ENCODE measurements at regions not wholly inside any gene's neighbourhood (a gene's known extent, or its start where the extent isn't known, plus 50 kb on each side); places are given as distances from the start of the nearest gene placed in this dataset.

DNA sequence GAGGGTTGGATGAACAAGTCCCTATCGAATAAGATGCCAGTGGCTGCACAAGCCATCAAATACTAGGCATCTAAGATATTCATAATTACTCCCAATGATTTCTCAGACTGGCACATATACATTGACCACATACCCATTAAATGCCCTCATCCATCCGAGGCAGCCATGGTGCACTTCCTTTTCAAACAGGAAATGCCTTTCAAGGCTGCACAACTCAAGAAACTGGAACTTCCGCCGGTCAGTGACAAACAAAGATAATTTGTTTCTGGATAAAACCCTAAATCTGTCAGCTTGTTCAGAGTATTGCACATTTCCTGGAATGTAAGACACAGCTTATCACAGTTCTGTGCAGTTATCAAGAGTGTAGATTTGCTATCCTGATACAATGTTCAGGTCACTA, 203.7 kb downstream of the RMST start:
- Histone ChIP-seq H3K36me3 (no peaks in the 10 kb centered on the region), H3K4me1 (no peaks in the 10 kb centered on the region), H3K27ac (no peak overlapping the region), H3K9me3 (no peaks in the 10 kb centered on the region), H3K4me3 (no peak overlapping the region), H3K27me3 (no peaks in the 10 kb centered on the region)
- no peak for TF ChIP-seq POLR2A (IDR thresholded peaks at IDR 0.05)
- ATAC-seq (no peak), DNase-seq (no peak)
- intact Hi-C loops (cut with DNase I; ENCODE audit: low total_unique reads) (no loop called here), in situ Hi-C loops (cut with MboI; ENCODE audit: low sequenced_read_pairs in 4 of 4) (no loop called here)

GRCh38 chr12:97672870-97673269, 210.3 kb downstream of the RMST start:
- no peaks in the 10 kb centered on the region for H3K9me3 ChIP-seq
- in situ Hi-C loops (cut with MboI; ENCODE audit: low sequenced_read_pairs in 4 of 4) (no loop called here), intact Hi-C loops (cut with DNase I; ENCODE audit: low total_unique reads) (no loop called here)
- ATAC-seq: no peak
- H3K27me3 ChIP-seq: no peaks in the 10 kb centered on the region
- H3K27ac ChIP-seq: no peak overlapping the region
- no peaks in the 10 kb centered on the region for H3K4me1 ChIP-seq
- TF ChIP-seq, protein P1, sequence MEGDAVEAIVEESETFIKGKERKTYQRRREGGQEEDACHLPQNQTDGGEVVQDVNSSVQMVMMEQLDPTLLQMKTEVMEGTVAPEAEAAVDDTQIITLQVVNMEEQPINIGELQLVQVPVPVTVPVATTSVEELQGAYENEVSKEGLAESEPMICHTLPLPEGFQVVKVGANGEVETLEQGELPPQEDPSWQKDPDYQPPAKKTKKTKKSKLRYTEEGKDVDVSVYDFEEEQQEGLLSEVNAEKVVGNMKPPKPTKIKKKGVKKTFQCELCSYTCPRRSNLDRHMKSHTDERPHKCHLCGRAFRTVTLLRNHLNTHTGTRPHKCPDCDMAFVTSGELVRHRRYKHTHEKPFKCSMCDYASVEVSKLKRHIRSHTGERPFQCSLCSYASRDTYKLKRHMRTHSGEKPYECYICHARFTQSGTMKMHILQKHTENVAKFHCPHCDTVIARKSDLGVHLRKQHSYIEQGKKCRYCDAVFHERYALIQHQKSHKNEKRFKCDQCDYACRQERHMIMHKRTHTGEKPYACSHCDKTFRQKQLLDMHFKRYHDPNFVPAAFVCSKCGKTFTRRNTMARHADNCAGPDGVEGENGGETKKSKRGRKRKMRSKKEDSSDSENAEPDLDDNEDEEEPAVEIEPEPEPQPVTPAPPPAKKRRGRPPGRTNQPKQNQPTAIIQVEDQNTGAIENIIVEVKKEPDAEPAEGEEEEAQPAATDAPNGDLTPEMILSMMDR (IDR thresholded peaks at IDR 0.05 in 4 of 5, conservative IDR thresholded peaks at IDR 0.05 in 1 of 5): no peak
- TF ChIP-seq POLR2A (IDR thresholded peaks at IDR 0.05): no peak
- DNase-seq: no peak
- no peak overlapping the region for H3K4me3 ChIP-seq
- no peaks in the 10 kb centered on the region for H3K36me3 ChIP-seq

- ATAC-seq (no peak), DNase-seq (no peak)
- no peak overlapping the region for H3K27ac ChIP-seq
- TF ChIP-seq POLR2A (IDR thresholded peaks at IDR 0.05): no peak
- TF ChIP-seq, protein P1 (IDR thresholded peaks at IDR 0.05 in 4 of 5, conservative IDR thresholded peaks at IDR 0.05 in 1 of 5): no peak
- no peak overlapping the region for H3K4me3 ChIP-seq
- in situ Hi-C loops (cut with MboI; ENCODE audit: low sequenced_read_pairs in 4 of 4) (no loop called here), intact Hi-C loops (cut with DNase I; ENCODE audit: low total_unique reads) (no loop called here)
- H3K36me3 ChIP-seq: no peaks in the 10 kb centered on the region
- H3K4me1 ChIP-seq: no peaks in the 10 kb centered on the region
- no peaks in the 10 kb centered on the region for H3K27me3 ChIP-seq
- H3K9me3 ChIP-seq: no peaks in the 10 kb centered on the region
These were observed 218.1 kb downstream of the RMST start for GRCh38 chr12:97680751-97681150.

GRCh38 chr12:97681612-97682504, 219.3 kb downstream of the RMST start:
- no peaks in the 10 kb centered on the region for H3K27me3 ChIP-seq
- intact Hi-C loops (cut with DNase I; ENCODE audit: low total_unique reads): no loop called here
- H3K36me3 ChIP-seq: no peaks in the 10 kb centered on the region
- TF ChIP-seq, protein P1 (IDR thresholded peaks at IDR 0.05 in 4 of 5, conservative IDR thresholded peaks at IDR 0.05 in 1 of 5): no peak
- TF ChIP-seq POLR2A (IDR thresholded peaks at IDR 0.05): no peak
- H3K4me3 ChIP-seq: no peak overlapping the region
- no peak for ATAC-seq
- no peaks in the 10 kb centered on the region for H3K9me3 ChIP-seq
- no peak for DNase-seq
- H3K4me1 ChIP-seq: no peaks in the 10 kb centered on the region
- in situ Hi-C loops (cut with MboI; ENCODE audit: low sequenced_read_pairs in 4 of 4): no loop called here
- no peak overlapping the region for H3K27ac ChIP-seq

DNA sequence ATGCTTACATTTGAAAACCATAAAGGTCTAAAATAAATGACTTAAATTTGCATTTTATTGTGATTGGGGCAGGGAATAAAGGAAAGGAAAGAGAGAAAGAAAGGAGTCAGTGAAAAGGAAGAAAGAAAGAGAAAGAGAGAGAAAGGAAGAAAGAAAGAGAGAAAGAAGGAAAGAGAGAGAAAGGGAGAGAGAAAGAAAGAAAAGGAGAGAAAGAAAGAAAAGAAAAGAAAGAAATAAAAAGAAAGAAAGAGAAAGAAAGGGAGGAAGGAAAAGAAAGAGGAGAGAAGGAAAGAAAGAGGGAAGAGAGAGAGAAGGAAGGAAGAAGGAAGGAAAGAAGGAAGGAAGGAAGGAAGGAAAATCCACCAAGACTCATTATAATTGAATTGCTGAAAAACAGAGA, 222.8 kb downstream of the RMST start:
- no peak overlapping the region for H3K4me3 ChIP-seq
- H3K9me3 ChIP-seq: no peaks in the 10 kb centered on the region
- in situ Hi-C loops (cut with MboI; ENCODE audit: low sequenced_read_pairs in 4 of 4): no loop called here
- H3K27me3 ChIP-seq: no peaks in the 10 kb centered on the region
- TF ChIP-seq POLR2A (IDR thresholded peaks at IDR 0.05): no peak
- TF ChIP-seq, protein P1 (IDR thresholded peaks at IDR 0.05 in 4 of 5, conservative IDR thresholded peaks at IDR 0.05 in 1 of 5): no peak
- intact Hi-C loops (cut with DNase I; ENCODE audit: low total_unique reads): no loop called here
- no peak overlapping the region for H3K27ac ChIP-seq
- no peaks in the 10 kb centered on the region for H3K36me3 ChIP-seq
- DNase-seq: no peak
- H3K4me1 ChIP-seq: no peaks in the 10 kb centered on the region
- no peak for ATAC-seq
